ENCODE measurements at regions not wholly inside any gene's neighbourhood (a gene's known extent, or its start where the extent isn't known, plus 50 kb on each side); places are given as distances from the start of the nearest gene placed in this dataset.

DNA sequence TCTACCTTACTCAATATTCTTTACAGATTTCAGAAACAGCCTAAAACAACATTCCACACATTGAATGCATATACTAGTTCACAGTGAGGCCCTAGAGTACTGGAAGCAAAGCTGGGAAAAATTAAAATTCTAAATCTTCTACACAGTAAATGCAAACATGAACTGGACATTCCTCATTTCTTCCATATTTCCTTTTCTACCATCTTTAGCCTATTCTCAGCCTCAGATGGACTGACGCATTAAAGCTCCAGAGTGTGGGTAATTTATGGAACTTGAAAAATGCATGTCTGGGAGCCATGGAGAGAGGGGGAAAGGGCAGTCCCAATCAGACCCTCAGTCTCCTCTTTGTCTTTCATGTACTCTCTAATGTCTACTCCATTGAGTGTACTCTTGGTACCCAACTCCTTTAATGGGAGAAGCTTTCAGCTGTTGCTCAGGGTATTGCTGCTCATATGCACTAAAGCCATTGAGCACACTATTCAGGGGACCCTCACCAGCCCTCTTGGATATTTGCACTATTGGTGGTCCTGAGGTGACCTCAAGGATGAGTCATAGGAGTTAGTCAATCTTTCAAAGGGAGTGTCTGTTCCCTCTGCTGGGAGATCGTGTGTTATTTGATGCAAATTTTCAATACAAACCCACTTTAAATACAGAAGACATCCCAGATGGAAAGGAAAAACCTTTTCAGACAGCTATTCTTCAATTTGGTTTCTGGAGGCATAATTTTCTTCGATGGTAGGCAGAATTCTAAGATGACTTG lies 83.3 kb upstream of the KCNJ15 start:
- TF ChIP-seq, protein P1, sequence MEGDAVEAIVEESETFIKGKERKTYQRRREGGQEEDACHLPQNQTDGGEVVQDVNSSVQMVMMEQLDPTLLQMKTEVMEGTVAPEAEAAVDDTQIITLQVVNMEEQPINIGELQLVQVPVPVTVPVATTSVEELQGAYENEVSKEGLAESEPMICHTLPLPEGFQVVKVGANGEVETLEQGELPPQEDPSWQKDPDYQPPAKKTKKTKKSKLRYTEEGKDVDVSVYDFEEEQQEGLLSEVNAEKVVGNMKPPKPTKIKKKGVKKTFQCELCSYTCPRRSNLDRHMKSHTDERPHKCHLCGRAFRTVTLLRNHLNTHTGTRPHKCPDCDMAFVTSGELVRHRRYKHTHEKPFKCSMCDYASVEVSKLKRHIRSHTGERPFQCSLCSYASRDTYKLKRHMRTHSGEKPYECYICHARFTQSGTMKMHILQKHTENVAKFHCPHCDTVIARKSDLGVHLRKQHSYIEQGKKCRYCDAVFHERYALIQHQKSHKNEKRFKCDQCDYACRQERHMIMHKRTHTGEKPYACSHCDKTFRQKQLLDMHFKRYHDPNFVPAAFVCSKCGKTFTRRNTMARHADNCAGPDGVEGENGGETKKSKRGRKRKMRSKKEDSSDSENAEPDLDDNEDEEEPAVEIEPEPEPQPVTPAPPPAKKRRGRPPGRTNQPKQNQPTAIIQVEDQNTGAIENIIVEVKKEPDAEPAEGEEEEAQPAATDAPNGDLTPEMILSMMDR (conservative IDR thresholded peaks at IDR 0.05), result no peak
- peaks cover 26% of the 10 kb centered on the region for H3K4me1 Mint-ChIP-seq
- H3K9ac ChIP-seq (ENCODE audit: extremely low read depth, low read length, poor library complexity, severe bottlenecking), result no peak overlapping the region
- H3K27me3 Mint-ChIP-seq (ENCODE audit: insufficient read depth), result no peaks in the 10 kb centered on the region
- peaks cover 4% of the 10 kb centered on the region for H3K36me3 Mint-ChIP-seq (ENCODE audit: low read depth)
- peaks cover 11% of the 10 kb centered on the region for H3K9me3 Mint-ChIP-seq
- no peak overlapping the region for H3K4me3 Mint-ChIP-seq
- no peak overlapping the region for H3K27ac ChIP-seq (ENCODE audit: low read depth, low read length)
- WGBS, 2 experiments (ENCODE audit: insufficient coverage in 1 of 2, insufficient read length in 1 of 2), result 97 to 100% methylated on average over 1 to 2 of the region's 3 CpGs
- H3K36me3 ChIP-seq (ENCODE audit: control insufficient read depth, insufficient read depth, low read length), result no peaks in the 10 kb centered on the region
- H3K4me1 ChIP-seq (ENCODE audit: control insufficient read depth, insufficient read depth, low read length), result peaks cover 9% of the 10 kb centered on the region
- no peak overlapping the region for H3K27ac Mint-ChIP-seq
- H3K27me3 ChIP-seq (ENCODE audit: control insufficient read depth, insufficient read depth, low read length, poor library complexity, severe bottlenecking), result no peaks in the 10 kb centered on the region
- no peaks in the 10 kb centered on the region for H3K9me3 ChIP-seq (ENCODE audit: control insufficient read depth, low read length)
- no peak overlapping the region for H3K4me3 ChIP-seq (ENCODE audit: low read length)
- DNase-seq, result no peak

DNA sequence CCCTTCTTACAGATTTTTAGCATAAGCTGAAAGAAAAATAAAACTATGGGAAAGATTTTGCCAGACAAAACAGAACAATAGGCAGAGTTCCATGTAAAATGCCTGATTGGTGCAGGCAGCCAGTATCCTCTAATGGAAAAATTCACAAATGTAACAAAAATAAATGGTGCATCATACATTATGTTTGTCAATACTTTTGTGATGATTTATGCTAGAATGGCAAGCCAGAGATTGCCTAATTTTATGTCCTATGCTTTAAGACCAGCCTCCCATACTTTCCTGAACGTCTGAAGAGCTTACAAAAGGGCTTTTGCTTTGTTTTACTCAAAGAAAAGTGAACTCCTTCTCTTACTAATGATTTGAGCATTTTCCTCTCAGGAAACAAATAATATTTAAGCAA lies 81.5 kb upstream of the KCNJ15 start:
- Histone ChIP-seq H3K4me1 (ENCODE audit: control insufficient read depth, insufficient read depth, low read length) (peaks cover 5% of the 10 kb centered on the region), H3K36me3 (ENCODE audit: control insufficient read depth, insufficient read depth, low read length) (no peaks in the 10 kb centered on the region), H3K27me3 (ENCODE audit: control insufficient read depth, insufficient read depth, low read length, poor library complexity, severe bottlenecking) (no peaks in the 10 kb centered on the region), H3K27ac (ENCODE audit: low read depth, low read length) (no peak overlapping the region), H3K9ac (ENCODE audit: extremely low read depth, low read length, poor library complexity, severe bottlenecking) (no peak overlapping the region), H3K4me3 (ENCODE audit: low read length) (no peak overlapping the region), H3K9me3 (ENCODE audit: control insufficient read depth, low read length) (no peaks in the 10 kb centered on the region)
- Mint-ChIP-seq H3K9me3 (peaks cover 22% of the 10 kb centered on the region), H3K27ac (no peak overlapping the region), H3K4me3 (no peak overlapping the region), H3K36me3 (ENCODE audit: low read depth) (peaks cover 6% of the 10 kb centered on the region), H3K27me3 (ENCODE audit: insufficient read depth) (peaks cover 6% of the 10 kb centered on the region), H3K4me1 (peaks cover 25% of the 10 kb centered on the region)
- TF ChIP-seq, protein P1 (conservative IDR thresholded peaks at IDR 0.05), result no peak
- DNase-seq, result no peak
- WGBS, 2 experiments (ENCODE audit: insufficient coverage in 1 of 2, insufficient read length in 1 of 2), result 80 to 94% methylated on average over 1 of the region's 1 CpG

DNA sequence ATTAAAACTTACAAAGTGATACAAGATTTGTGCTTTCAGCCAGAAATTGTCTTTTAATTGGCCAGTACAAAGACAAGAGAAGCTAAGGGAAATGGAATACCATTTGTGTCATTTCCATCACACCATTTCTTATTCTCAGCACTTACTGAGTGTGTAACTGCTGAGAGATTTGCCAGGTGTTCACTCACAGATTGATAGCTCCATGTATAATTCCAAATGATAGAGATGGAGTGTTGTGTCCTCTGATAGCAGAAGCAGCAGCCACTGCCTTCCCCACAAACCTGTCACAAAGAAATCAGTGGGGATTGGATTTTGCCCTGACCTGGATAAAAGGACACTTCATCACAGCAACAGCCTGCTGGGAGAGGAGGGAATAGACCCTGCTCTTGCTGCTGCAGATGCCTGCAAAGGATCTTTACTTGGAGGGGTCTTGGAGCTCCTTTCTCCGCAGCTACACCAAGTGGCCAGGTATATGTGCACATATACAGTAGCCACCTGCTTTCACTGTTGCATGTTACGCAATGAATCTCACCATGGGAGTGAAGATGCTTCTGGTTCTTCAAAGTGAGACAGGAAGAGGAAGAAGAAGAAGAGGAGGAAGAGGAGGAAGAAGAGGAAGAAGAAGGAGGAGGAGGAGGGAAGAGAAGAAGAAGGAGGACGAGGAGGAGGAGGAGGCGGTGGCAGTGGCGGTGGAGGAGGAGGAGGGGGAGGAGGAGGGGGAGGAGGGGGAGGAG lies 78.7 kb upstream of the KCNJ15 start:
- Histone ChIP-seq H3K36me3 (ENCODE audit: control insufficient read depth, insufficient read depth, low read length) (no peaks in the 10 kb centered on the region), H3K27me3 (ENCODE audit: control insufficient read depth, insufficient read depth, low read length, poor library complexity, severe bottlenecking) (no peaks in the 10 kb centered on the region), H3K27ac (ENCODE audit: low read depth, low read length) (no peak overlapping the region), H3K4me1 (ENCODE audit: control insufficient read depth, insufficient read depth, low read length) (peaks cover 5% of the 10 kb centered on the region), H3K9me3 (ENCODE audit: control insufficient read depth, low read length) (no peaks in the 10 kb centered on the region), H3K9ac (ENCODE audit: extremely low read depth, low read length, poor library complexity, severe bottlenecking) (no peak overlapping the region), H3K4me3 (ENCODE audit: low read length) (no peak overlapping the region)
- TF ChIP-seq, protein P1 (conservative IDR thresholded peaks at IDR 0.05), result no peak
- no peak overlapping the region for H3K27ac Mint-ChIP-seq
- no peak for DNase-seq
- 94 to 100% methylated on average over 1 to 5 of the region's 5 CpGs for WGBS, 2 experiments (ENCODE audit: insufficient coverage in 1 of 2, insufficient read length in 1 of 2)
- no peak overlapping the region for H3K4me3 Mint-ChIP-seq
- H3K27me3 Mint-ChIP-seq (ENCODE audit: insufficient read depth), result peaks cover 7% of the 10 kb centered on the region
- peaks cover 2% of the 10 kb centered on the region for H3K36me3 Mint-ChIP-seq (ENCODE audit: low read depth)
- peaks cover 17% of the 10 kb centered on the region for H3K9me3 Mint-ChIP-seq
- peaks cover 6% of the 10 kb centered on the region for H3K4me1 Mint-ChIP-seq
